ENCODE measurements at regions not wholly inside any gene's neighbourhood (a gene's known extent, or its start where the extent isn't known, plus 50 kb on each side); places are given as distances from the start of the nearest gene placed in this dataset.

GRCh38 chr7:67940400-67940799 lies 943.8 kb downstream of the TYW1 start:
- Histone ChIP-seq H3K27ac (ENCODE audit: extremely low read depth, low read depth, low read length) (no peak overlapping the region), H3K36me3 (ENCODE audit: control insufficient read depth in 2 of 2, insufficient read depth in 1 of 2, low read length in 2 of 2) (no peaks in the 10 kb centered on the region), H3K4me3 (ENCODE audit: low read depth, low read length) (no peak overlapping the region), H3K4me1 (ENCODE audit: control insufficient read depth, insufficient read depth, low read length) (no peaks in the 10 kb centered on the region), H3K9me3 (ENCODE audit: control insufficient read depth, insufficient read depth, low read depth, low read length) (no peaks in the 10 kb centered on the region)
- TF ChIP-seq TCF7L2 (IDR thresholded peaks at IDR 0.05; ENCODE audit: borderline replicate concordance, low read depth, low read length), result no peak
- no peak for TF ChIP-seq SP2 (tag by site-specific recombination; IDR thresholded peaks at IDR 0.05)
- no peak for TF ChIP-seq SP3 (tag by site-specific recombination; IDR thresholded peaks at IDR 0.05)
- no peak for TF ChIP-seq KLF1 (tag by site-specific recombination; IDR thresholded peaks at IDR 0.05)
- no peak for TF ChIP-seq ZNF132 (tag by site-specific recombination; IDR thresholded peaks at IDR 0.05; ENCODE audit: borderline replicate concordance)
- no peak for TF ChIP-seq WT1 (tag by site-specific recombination; IDR thresholded peaks at IDR 0.05)
- TF ChIP-seq ZNF777 (tag by site-specific recombination; IDR thresholded peaks at IDR 0.05; ENCODE audit: borderline replicate concordance), result no peak
- no peak for TF ChIP-seq PRDM6 (tag by site-specific recombination; IDR thresholded peaks at IDR 0.05)
- no peak for TF ChIP-seq ZNF658 (tag by site-specific recombination; IDR thresholded peaks at IDR 0.05)
- no peak for TF ChIP-seq ZNF529 (tag by site-specific recombination; IDR thresholded peaks at IDR 0.05; ENCODE audit: insufficient replicate concordance)
- TF ChIP-seq, protein P1, sequence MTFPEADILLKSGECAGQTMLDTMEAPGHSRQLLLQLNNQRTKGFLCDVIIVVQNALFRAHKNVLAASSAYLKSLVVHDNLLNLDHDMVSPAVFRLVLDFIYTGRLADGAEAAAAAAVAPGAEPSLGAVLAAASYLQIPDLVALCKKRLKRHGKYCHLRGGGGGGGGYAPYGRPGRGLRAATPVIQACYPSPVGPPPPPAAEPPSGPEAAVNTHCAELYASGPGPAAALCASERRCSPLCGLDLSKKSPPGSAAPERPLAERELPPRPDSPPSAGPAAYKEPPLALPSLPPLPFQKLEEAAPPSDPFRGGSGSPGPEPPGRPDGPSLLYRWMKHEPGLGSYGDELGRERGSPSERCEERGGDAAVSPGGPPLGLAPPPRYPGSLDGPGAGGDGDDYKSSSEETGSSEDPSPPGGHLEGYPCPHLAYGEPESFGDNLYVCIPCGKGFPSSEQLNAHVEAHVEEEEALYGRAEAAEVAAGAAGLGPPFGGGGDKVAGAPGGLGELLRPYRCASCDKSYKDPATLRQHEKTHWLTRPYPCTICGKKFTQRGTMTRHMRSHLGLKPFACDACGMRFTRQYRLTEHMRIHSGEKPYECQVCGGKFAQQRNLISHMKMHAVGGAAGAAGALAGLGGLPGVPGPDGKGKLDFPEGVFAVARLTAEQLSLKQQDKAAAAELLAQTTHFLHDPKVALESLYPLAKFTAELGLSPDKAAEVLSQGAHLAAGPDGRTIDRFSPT (tag by site-specific recombination; IDR thresholded peaks at IDR 0.05), result no peak
- no peak for TF ChIP-seq YY2 (tag by site-specific recombination; IDR thresholded peaks at IDR 0.05)
- no peak for TF ChIP-seq ZEB2 (tag by site-specific recombination; IDR thresholded peaks at IDR 0.05)
- TF ChIP-seq ZNF302 (tag by site-specific recombination; IDR thresholded peaks at IDR 0.05; ENCODE audit: low read depth), result no peak
- TF ChIP-seq ZNF843 (tag by site-specific recombination; IDR thresholded peaks at IDR 0.05), result no peak
- no peak for TF ChIP-seq ZNF211 (tag by site-specific recombination; IDR thresholded peaks at IDR 0.05; ENCODE audit: low read depth)
- no peak for TF ChIP-seq ZNF549 (tag by site-specific recombination; IDR thresholded peaks at IDR 0.05)
- no peak for TF ChIP-seq SP7 (tag by site-specific recombination; IDR thresholded peaks at IDR 0.05)
- TF ChIP-seq ZNF114 (tag by site-specific recombination; IDR thresholded peaks at IDR 0.05), result no peak
- ChIA-PET POLR2A (no interaction called here), CTCF (no interaction called here)

DNA sequence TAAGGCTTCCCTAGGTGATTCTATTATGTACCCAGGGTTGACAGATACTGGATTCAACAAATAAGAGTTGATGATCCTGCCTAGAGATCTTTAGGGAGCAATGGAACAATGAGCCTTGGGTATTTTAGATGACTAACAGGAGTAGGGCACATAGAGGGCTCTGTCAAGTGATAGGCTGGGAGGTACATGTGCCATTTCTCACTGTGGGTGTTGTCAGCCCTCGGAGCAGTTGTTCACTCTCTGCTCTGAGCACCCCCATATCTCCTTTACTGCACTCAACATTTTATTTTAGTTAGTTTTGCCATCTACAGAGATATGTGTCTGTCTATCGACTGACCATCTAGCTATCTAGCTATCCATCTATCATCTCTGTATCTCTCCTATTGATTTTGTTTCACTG lies 950.6 kb downstream of the TYW1 start:
- no peak overlapping the region for H3K27ac ChIP-seq (ENCODE audit: extremely low read depth, low read depth, low read length)
- no peak for TF ChIP-seq ZSCAN16 (tag by site-specific recombination; IDR thresholded peaks at IDR 0.05)
- no peak for TF ChIP-seq ZNF184 (tag by site-specific recombination; IDR thresholded peaks at IDR 0.05)
- no peak for TF ChIP-seq PRDM6 (tag by site-specific recombination; IDR thresholded peaks at IDR 0.05)
- no peak for TF ChIP-seq ZNF521 (tag by site-specific recombination; IDR thresholded peaks at IDR 0.05)
- no peak for TF ChIP-seq PRDM1 (tag by site-specific recombination; IDR thresholded peaks at IDR 0.05)
- no peak for TF ChIP-seq ZNF791 (tag by site-specific recombination; IDR thresholded peaks at IDR 0.05)
- no peak for TF ChIP-seq ZNF114 (tag by site-specific recombination; IDR thresholded peaks at IDR 0.05)
- no peak for TF ChIP-seq ZNF792 (tag by site-specific recombination; IDR thresholded peaks at IDR 0.05)
- no peak for TF ChIP-seq ZNF423 (tag by site-specific recombination; IDR thresholded peaks at IDR 0.05)
- no peak for TF ChIP-seq ZNF175 (tag by site-specific recombination; IDR thresholded peaks at IDR 0.05)
- TF ChIP-seq ZNF350 (tag by site-specific recombination; IDR thresholded peaks at IDR 0.05), result no peak
- TF ChIP-seq, protein P2, sequence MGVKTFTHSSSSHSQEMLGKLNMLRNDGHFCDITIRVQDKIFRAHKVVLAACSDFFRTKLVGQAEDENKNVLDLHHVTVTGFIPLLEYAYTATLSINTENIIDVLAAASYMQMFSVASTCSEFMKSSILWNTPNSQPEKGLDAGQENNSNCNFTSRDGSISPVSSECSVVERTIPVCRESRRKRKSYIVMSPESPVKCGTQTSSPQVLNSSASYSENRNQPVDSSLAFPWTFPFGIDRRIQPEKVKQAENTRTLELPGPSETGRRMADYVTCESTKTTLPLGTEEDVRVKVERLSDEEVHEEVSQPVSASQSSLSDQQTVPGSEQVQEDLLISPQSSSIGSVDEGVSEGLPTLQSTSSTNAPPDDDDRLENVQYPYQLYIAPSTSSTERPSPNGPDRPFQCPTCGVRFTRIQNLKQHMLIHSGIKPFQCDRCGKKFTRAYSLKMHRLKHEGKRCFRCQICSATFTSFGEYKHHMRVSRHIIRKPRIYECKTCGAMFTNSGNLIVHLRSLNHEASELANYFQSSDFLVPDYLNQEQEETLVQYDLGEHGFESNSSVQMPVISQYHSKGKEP (tag by site-specific recombination; IDR thresholded peaks at IDR 0.05), result no peak
- no peak overlapping the region for H3K4me3 ChIP-seq (ENCODE audit: low read depth, low read length)
- no peaks in the 10 kb centered on the region for H3K9me3 ChIP-seq (ENCODE audit: control insufficient read depth, insufficient read depth, low read depth, low read length)
- no peaks in the 10 kb centered on the region for H3K36me3 ChIP-seq (ENCODE audit: control insufficient read depth in 2 of 2, insufficient read depth in 1 of 2, low read length in 2 of 2)
- ChIA-PET POLR2A (no interaction called here), CTCF (no interaction called here)
- H3K4me1 ChIP-seq (ENCODE audit: control insufficient read depth, insufficient read depth, low read length), result no peaks in the 10 kb centered on the region

Data from HEK293 (cell line).